ENCODE measurements at regions not wholly inside any gene's neighbourhood (a gene's known extent, or its start where the extent isn't known, plus 50 kb on each side); places are given as distances from the start of the nearest gene placed in this dataset.

- Histone ChIP-seq H3K79me2 (ENCODE audit: insufficient read depth, low read length) (no peaks in the 10 kb centered on the region), H3K4me3 (ENCODE audit: low read depth, low read length, poor library complexity, severe bottlenecking) (no peak overlapping the region), H2AFZ (ENCODE audit: low read length) (no peak overlapping the region), H3K36me3 (ENCODE audit: insufficient read depth, low read length) (no peaks in the 10 kb centered on the region), H3K27ac (ENCODE audit: low read depth, low read length, poor library complexity, severe bottlenecking) (no peak overlapping the region), H3K9me2 (ENCODE audit: low read depth, low read length) (no peaks in the 10 kb centered on the region), H3F3A (ENCODE audit: insufficient read depth, low read length) (no peaks in the 10 kb centered on the region), H3K9me3 (ENCODE audit: low read length) (no peaks in the 10 kb centered on the region), H3K4me1 (ENCODE audit: insufficient read depth, low read length, severe bottlenecking) (no peaks in the 10 kb centered on the region), H4K20me1 (ENCODE audit: insufficient read depth, low read length) (no peaks in the 10 kb centered on the region), H3K4me2 (ENCODE audit: low read length) (no peak overlapping the region), H3K9ac (ENCODE audit: low read length) (no peak overlapping the region), H3K27me3 (ENCODE audit: insufficient read depth, low read length) (no peaks in the 10 kb centered on the region)
- TF ChIP-seq CTCF (IDR thresholded peaks at IDR 0.05; ENCODE audit: low read length) (no peak), EZH2 (IDR thresholded peaks at IDR 0.05; ENCODE audit: borderline replicate concordance, low read length) (no peak)
Observed at GRCh38 chr12:107571492-107571891, 114.1 kb upstream of the PWP1 start.

GRCh38 chr12:107574691-107575090 is 110.9 kb upstream of the PWP1 start:
- H3K4me2 ChIP-seq (ENCODE audit: low read length): no peak overlapping the region
- no peaks in the 10 kb centered on the region for H3F3A ChIP-seq (ENCODE audit: insufficient read depth, low read length)
- no peaks in the 10 kb centered on the region for H3K9me2 ChIP-seq (ENCODE audit: low read depth, low read length)
- H3K27ac ChIP-seq (ENCODE audit: low read depth, low read length, poor library complexity, severe bottlenecking): no peak overlapping the region
- no peak overlapping the region for H3K4me3 ChIP-seq (ENCODE audit: low read depth, low read length, poor library complexity, severe bottlenecking)
- H3K9me3 ChIP-seq (ENCODE audit: low read length): no peaks in the 10 kb centered on the region
- no peak for TF ChIP-seq CTCF (IDR thresholded peaks at IDR 0.05; ENCODE audit: low read length)
- no peak for TF ChIP-seq EZH2 (IDR thresholded peaks at IDR 0.05; ENCODE audit: borderline replicate concordance, low read length)
- no peak overlapping the region for H2AFZ ChIP-seq (ENCODE audit: low read length)
- no peaks in the 10 kb centered on the region for H3K27me3 ChIP-seq (ENCODE audit: insufficient read depth, low read length)
- no peaks in the 10 kb centered on the region for H3K36me3 ChIP-seq (ENCODE audit: insufficient read depth, low read length)
- H4K20me1 ChIP-seq (ENCODE audit: insufficient read depth, low read length): no peaks in the 10 kb centered on the region
- no peak overlapping the region for H3K9ac ChIP-seq (ENCODE audit: low read length)
- no peaks in the 10 kb centered on the region for H3K4me1 ChIP-seq (ENCODE audit: insufficient read depth, low read length, severe bottlenecking)
- H3K79me2 ChIP-seq (ENCODE audit: insufficient read depth, low read length): no peaks in the 10 kb centered on the region

GRCh38 chr12:107580750-107581618 is 104.6 kb upstream of the PWP1 start:
- H3K27me3 ChIP-seq (ENCODE audit: insufficient read depth, low read length): no peaks in the 10 kb centered on the region
- H3K36me3 ChIP-seq (ENCODE audit: insufficient read depth, low read length): no peaks in the 10 kb centered on the region
- no peaks in the 10 kb centered on the region for H3K4me1 ChIP-seq (ENCODE audit: insufficient read depth, low read length, severe bottlenecking)
- no peak overlapping the region for H3K4me3 ChIP-seq (ENCODE audit: low read depth, low read length, poor library complexity, severe bottlenecking)
- TF ChIP-seq EZH2 (IDR thresholded peaks at IDR 0.05; ENCODE audit: borderline replicate concordance, low read length): no peak
- TF ChIP-seq CTCF (IDR thresholded peaks at IDR 0.05; ENCODE audit: low read length): no peak
- H3K9me2 ChIP-seq (ENCODE audit: low read depth, low read length): no peaks in the 10 kb centered on the region
- no peaks in the 10 kb centered on the region for H3K9me3 ChIP-seq (ENCODE audit: low read length)
- H3K27ac ChIP-seq (ENCODE audit: low read depth, low read length, poor library complexity, severe bottlenecking): no peak overlapping the region
- no peaks in the 10 kb centered on the region for H3F3A ChIP-seq (ENCODE audit: insufficient read depth, low read length)
- H2AFZ ChIP-seq (ENCODE audit: low read length): no peak overlapping the region
- H3K9ac ChIP-seq (ENCODE audit: low read length): no peak overlapping the region
- no peaks in the 10 kb centered on the region for H4K20me1 ChIP-seq (ENCODE audit: insufficient read depth, low read length)
- H3K79me2 ChIP-seq (ENCODE audit: insufficient read depth, low read length): no peaks in the 10 kb centered on the region
- no peak overlapping the region for H3K4me2 ChIP-seq (ENCODE audit: low read length)

All from OCI-LY1 (cell line).